WTC11 (cell line): ENCODE measurements at regions not wholly inside any gene's neighbourhood (a gene's known extent, or its start where the extent isn't known, plus 50 kb on each side); places are given as distances from the start of the nearest gene placed in this dataset.

Experiments
- ATAC-seq: fragments of 200-7000 bp; cut with Tn5 transposase; 2 replicates; pipeline ENCODE4 v1.10.0; 2021; ENCODE audit warnings: mild to moderate bottlenecking, moderate library complexity
- CTCF ChIA-PET: fragments of 300-600 bp; sonication (Branson Sonifier 250); formaldehyde crosslinking; loops from one replicate; lab custom pipeline; 2021; ENCODE audit warnings: antibody characterized with exemption; lab: Charles Lee
- POLR2A ChIA-PET: fragments of 350-600 bp; sonication (Branson Sonifier 250); formaldehyde crosslinking; loops from one replicate; lab custom pipeline; 2021; ENCODE audit warnings: antibody characterized with exemption; lab: Charles Lee
- DNase-seq: peaks from one replicate; pipeline ENCODE4 v3.0.0; 2021; ENCODE audit warnings: low spot score
- H3K27ac Mint-ChIP-seq: 2 replicates; pipeline ENCODE4 v1.8.0; 2021; ENCODE audit warnings: mixed read lengths
- H3K27me3 Mint-ChIP-seq: 2 replicates; pipeline ENCODE4 v1.8.0; 2021; ENCODE audit warnings: low read depth, mild to moderate bottlenecking, moderate library complexity, mixed read lengths
- H3K36me3 Mint-ChIP-seq: 2 replicates; pipeline ENCODE4 v1.8.0; 2021; ENCODE audit warnings: mixed read lengths
- H3K4me1 Mint-ChIP-seq: 2 replicates; pipeline ENCODE4 v1.8.0; 2022; ENCODE audit warnings: mixed read lengths
- H3K4me3 Mint-ChIP-seq: 2 replicates; pipeline ENCODE4 v1.8.0; 2021; ENCODE audit warnings: mild to moderate bottlenecking, moderate library complexity, mixed read lengths
- H3K9me3 Mint-ChIP-seq: 2 replicates; pipeline ENCODE4 v1.8.0; 2021; ENCODE audit warnings: mixed read lengths
- ATF1 ChIP-seq: sonication (generic); formaldehyde crosslinking; IDR thresholded peaks from 2 replicates; pipeline ENCODE4 v1.8.1; 2023; ENCODE audit warnings: mild to moderate bottlenecking, moderate library complexity, missing genetic modification reagents
- E2F5 ChIP-seq: sonication (generic); formaldehyde crosslinking; IDR thresholded peaks from 2 replicates; pipeline ENCODE4 v1.8.1; 2022; ENCODE audit warnings: mild to moderate bottlenecking, moderate library complexity, missing genetic modification reagents
- ETV6 ChIP-seq: sonication (generic); formaldehyde crosslinking; IDR thresholded peaks from 2 replicates; pipeline ENCODE4 v1.8.1; 2022; ENCODE audit warnings: mild to moderate bottlenecking, missing genetic modification reagents
- FOXP1 ChIP-seq: sonication (generic); formaldehyde crosslinking; IDR thresholded peaks from 2 replicates; pipeline ENCODE4 v1.8.0; 2022; ENCODE audit warnings: missing genetic modification reagents, mild to moderate bottlenecking, moderate library complexity, borderline replicate concordance
- HMGA2 ChIP-seq: fragments of 250-450 bp; sonication (Bioruptor Pico); IDR thresholded peaks from 2 replicates; pipeline ENCODE4 v1.4.0; 2021; ENCODE audit warnings: mild to moderate bottlenecking, moderate library complexity
- MLX ChIP-seq: sonication (generic); formaldehyde crosslinking; IDR thresholded peaks from 2 replicates; pipeline ENCODE4 v1.8.1; 2023; ENCODE audit warnings: mild to moderate bottlenecking, missing genetic modification reagents, moderate library complexity
- MXD4 ChIP-seq: fragments of 250-450 bp; sonication (Bioruptor Pico); IDR thresholded peaks from 2 replicates; pipeline ENCODE4 v1.8.0; 2021; ENCODE audit warnings: mild to moderate bottlenecking, moderate library complexity, borderline replicate concordance
- NFE2L1 ChIP-seq: sonication (generic); formaldehyde crosslinking; IDR thresholded peaks from 2 replicates; pipeline ENCODE4 v1.8.1; 2023; ENCODE audit warnings: missing genetic modification reagents
- SOX15 ChIP-seq: fragments of 250-450 bp; sonication (Bioruptor Pico); IDR thresholded peaks from 2 replicates; pipeline ENCODE4 v1.9.0; 2021; ENCODE audit warnings: mild to moderate bottlenecking
- ZNF263 ChIP-seq: sonication (generic); formaldehyde crosslinking; IDR thresholded peaks from 2 replicates; pipeline ENCODE4 v1.8.1; 2022; ENCODE audit warnings: low read depth, mild to moderate bottlenecking, moderate library complexity, missing genetic modification reagents
- ZNF423 ChIP-seq: fragments of 250-450 bp; sonication (Bioruptor Pico); IDR thresholded peaks from 2 replicates; pipeline ENCODE4 v2.1.2; 2022; ENCODE audit warnings: mild to moderate bottlenecking, moderate library complexity
- ZSCAN18 ChIP-seq: fragments of 250-450 bp; sonication (Bioruptor Pico); IDR thresholded peaks from 2 replicates; pipeline ENCODE4 v2.1.2; 2022; ENCODE audit warnings: mild to moderate bottlenecking, moderate library complexity
- TF ChIP-seq, protein P1 (sequence below): sonication (generic); formaldehyde crosslinking; IDR thresholded peaks from 2 replicates; pipeline ENCODE4 v1.8.0; 2022; ENCODE audit warnings: missing genetic modification reagents
- TF ChIP-seq, protein P2 (sequence below): sonication (generic); formaldehyde crosslinking; IDR thresholded peaks from 2 replicates; pipeline ENCODE4 v1.8.0; 2023; ENCODE audit warnings: missing genetic modification reagents, mild to moderate bottlenecking, borderline replicate concordance
- TF ChIP-seq, protein P3 (sequence below): sonication (generic); formaldehyde crosslinking; conservative IDR thresholded peaks from 2 replicates; pipeline ENCODE4 v1.8.1; 2023; ENCODE audit warnings: mild to moderate bottlenecking, low read depth, missing genetic modification reagents, moderate library complexity

- TF ChIP-seq FOXP1 (CRISPR knock-in tag), result no peak
- no peak for TF ChIP-seq E2F5 (CRISPR knock-in tag)
- TF ChIP-seq, protein P1, sequence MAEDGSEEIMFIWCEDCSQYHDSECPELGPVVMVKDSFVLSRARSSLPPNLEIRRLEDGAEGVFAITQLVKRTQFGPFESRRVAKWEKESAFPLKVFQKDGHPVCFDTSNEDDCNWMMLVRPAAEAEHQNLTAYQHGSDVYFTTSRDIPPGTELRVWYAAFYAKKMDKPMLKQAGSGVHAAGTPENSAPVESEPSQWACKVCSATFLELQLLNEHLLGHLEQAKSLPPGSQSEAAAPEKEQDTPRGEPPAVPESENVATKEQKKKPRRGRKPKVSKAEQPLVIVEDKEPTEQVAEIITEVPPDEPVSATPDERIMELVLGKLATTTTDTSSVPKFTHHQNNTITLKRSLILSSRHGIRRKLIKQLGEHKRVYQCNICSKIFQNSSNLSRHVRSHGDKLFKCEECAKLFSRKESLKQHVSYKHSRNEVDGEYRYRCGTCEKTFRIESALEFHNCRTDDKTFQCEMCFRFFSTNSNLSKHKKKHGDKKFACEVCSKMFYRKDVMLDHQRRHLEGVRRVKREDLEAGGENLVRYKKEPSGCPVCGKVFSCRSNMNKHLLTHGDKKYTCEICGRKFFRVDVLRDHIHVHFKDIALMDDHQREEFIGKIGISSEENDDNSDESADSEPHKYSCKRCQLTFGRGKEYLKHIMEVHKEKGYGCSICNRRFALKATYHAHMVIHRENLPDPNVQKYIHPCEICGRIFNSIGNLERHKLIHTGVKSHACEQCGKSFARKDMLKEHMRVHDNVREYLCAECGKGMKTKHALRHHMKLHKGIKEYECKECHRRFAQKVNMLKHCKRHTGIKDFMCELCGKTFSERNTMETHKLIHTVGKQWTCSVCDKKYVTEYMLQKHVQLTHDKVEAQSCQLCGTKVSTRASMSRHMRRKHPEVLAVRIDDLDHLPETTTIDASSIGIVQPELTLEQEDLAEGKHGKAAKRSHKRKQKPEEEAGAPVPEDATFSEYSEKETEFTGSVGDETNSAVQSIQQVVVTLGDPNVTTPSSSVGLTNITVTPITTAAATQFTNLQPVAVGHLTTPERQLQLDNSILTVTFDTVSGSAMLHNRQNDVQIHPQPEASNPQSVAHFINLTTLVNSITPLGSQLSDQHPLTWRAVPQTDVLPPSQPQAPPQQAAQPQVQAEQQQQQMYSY (CRISPR knock-in tag), result no peak
- no peak for TF ChIP-seq ZNF423 (CRISPR knock-in tag)
- TF ChIP-seq, protein P2, sequence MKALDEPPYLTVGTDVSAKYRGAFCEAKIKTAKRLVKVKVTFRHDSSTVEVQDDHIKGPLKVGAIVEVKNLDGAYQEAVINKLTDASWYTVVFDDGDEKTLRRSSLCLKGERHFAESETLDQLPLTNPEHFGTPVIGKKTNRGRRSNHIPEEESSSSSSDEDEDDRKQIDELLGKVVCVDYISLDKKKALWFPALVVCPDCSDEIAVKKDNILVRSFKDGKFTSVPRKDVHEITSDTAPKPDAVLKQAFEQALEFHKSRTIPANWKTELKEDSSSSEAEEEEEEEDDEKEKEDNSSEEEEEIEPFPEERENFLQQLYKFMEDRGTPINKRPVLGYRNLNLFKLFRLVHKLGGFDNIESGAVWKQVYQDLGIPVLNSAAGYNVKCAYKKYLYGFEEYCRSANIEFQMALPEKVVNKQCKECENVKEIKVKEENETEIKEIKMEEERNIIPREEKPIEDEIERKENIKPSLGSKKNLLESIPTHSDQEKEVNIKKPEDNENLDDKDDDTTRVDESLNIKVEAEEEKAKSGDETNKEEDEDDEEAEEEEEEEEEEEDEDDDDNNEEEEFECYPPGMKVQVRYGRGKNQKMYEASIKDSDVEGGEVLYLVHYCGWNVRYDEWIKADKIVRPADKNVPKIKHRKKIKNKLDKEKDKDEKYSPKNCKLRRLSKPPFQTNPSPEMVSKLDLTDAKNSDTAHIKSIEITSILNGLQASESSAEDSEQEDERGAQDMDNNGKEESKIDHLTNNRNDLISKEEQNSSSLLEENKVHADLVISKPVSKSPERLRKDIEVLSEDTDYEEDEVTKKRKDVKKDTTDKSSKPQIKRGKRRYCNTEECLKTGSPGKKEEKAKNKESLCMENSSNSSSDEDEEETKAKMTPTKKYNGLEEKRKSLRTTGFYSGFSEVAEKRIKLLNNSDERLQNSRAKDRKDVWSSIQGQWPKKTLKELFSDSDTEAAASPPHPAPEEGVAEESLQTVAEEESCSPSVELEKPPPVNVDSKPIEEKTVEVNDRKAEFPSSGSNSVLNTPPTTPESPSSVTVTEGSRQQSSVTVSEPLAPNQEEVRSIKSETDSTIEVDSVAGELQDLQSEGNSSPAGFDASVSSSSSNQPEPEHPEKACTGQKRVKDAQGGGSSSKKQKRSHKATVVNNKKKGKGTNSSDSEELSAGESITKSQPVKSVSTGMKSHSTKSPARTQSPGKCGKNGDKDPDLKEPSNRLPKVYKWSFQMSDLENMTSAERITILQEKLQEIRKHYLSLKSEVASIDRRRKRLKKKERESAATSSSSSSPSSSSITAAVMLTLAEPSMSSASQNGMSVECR (CRISPR knock-in tag), result no peak
Observed at GRCh38 chr12:29039013-29039412, 110.1 kb upstream of the FAR2 start (continued).

DNA sequence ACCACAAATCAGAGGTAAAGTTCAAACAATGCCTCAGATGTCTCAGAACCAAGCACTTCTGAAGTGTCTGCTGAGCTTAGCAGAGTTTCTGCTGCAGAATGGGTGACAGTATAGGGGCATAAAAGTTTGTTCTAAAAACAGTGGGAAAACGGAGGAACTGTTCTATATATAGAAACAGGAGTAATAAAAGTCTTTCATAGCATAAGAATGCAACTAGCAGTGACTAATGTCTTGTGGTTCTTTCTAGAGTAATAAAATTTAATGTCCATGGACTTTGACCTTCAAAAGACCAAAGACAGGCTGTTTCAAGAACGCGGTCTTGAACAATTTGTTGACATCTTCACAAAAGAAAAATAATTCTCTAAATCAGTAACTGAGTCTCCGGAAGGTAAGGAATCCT lies 107.5 kb upstream of the FAR2 start:
- H3K9me3 Mint-ChIP-seq, result no peaks in the 10 kb centered on the region
- TF ChIP-seq ZSCAN18 (CRISPR knock-in tag) (no peak), ETV6 (no peak), ZNF263 (CRISPR knock-in tag) (no peak), MLX (CRISPR knock-in tag) (no peak), ATF1 (CRISPR knock-in tag) (no peak), NFE2L1 (CRISPR knock-in tag) (no peak), SOX15 (CRISPR knock-in tag) (no peak), MXD4 (CRISPR knock-in tag) (no peak), HMGA2 (CRISPR knock-in tag) (no peak)
- TF ChIP-seq, protein P3, sequence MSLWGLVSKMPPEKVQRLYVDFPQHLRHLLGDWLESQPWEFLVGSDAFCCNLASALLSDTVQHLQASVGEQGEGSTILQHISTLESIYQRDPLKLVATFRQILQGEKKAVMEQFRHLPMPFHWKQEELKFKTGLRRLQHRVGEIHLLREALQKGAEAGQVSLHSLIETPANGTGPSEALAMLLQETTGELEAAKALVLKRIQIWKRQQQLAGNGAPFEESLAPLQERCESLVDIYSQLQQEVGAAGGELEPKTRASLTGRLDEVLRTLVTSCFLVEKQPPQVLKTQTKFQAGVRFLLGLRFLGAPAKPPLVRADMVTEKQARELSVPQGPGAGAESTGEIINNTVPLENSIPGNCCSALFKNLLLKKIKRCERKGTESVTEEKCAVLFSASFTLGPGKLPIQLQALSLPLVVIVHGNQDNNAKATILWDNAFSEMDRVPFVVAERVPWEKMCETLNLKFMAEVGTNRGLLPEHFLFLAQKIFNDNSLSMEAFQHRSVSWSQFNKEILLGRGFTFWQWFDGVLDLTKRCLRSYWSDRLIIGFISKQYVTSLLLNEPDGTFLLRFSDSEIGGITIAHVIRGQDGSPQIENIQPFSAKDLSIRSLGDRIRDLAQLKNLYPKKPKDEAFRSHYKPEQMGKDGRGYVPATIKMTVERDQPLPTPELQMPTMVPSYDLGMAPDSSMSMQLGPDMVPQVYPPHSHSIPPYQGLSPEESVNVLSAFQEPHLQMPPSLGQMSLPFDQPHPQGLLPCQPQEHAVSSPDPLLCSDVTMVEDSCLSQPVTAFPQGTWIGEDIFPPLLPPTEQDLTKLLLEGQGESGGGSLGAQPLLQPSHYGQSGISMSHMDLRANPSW (CRISPR knock-in tag), result no peak
- TF ChIP-seq, protein P1 (CRISPR knock-in tag), result no peak
- H3K4me1 Mint-ChIP-seq, result no peaks in the 10 kb centered on the region
- POLR2A ChIA-PET, result no interaction called here
- CTCF ChIA-PET, result no interaction called here
- no peaks in the 10 kb centered on the region for H3K36me3 Mint-ChIP-seq
- no peak for DNase-seq
- no peaks in the 10 kb centered on the region for H3K27me3 Mint-ChIP-seq
- H3K4me3 Mint-ChIP-seq, result no peak overlapping the region
- no peak for ATAC-seq
- H3K27ac Mint-ChIP-seq, result no peak overlapping the region
